Vagina (tissue), 2 donors: ENCODE measurements at regions not wholly inside any gene's neighbourhood (a gene's known extent, or its start where the extent isn't known, plus 50 kb on each side); places are given as distances from the start of the nearest gene placed in this dataset.

ENCODE experiments used
- POLR2A ChIP-seq, 2 donors: fragments of 450-650 bp; IDR thresholded peaks; one replicate each; pipeline ENCODE4 v1.6.1; 2017; ENCODE audit warnings: antibody characterized with exemption in 2 of 2, mild to moderate bottlenecking in 2 of 2, moderate library complexity in 2 of 2
- TF ChIP-seq, protein P1 (sequence below), 3 experiments: fragments of 450-650 bp in 2 of 3; fragments of 200-600 bp in 1 of 3; sonication (generic) in 1 of 3; IDR thresholded peaks; one replicate each; pipeline ENCODE4 v1.5.1; 2017 to 2019; ENCODE audit warnings: antibody characterized with exemption in 3 of 3, mild to moderate bottlenecking in 2 of 3, moderate library complexity in 2 of 3

DNA sequence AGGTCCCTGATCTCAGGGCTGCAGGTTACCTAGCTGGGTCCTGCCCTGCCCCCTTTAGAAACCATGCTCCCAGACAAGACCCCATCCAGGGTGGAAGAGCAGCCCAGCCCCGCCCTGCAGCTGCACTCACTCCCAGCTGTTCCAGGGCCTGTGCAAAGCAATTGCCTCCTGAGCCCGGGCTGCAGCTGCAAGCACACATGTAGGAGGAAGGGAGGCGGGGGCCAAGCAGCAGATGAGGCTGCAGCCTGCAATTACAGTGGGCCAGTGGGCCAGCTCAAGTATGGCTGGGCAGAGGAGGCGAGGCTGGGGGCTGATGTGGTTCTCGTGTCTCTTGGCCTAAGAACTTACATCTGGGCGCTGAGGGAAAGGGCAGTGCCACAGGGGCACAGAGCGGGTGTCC lies 65.4 kb upstream of the TUBA3E start:
- TF ChIP-seq POLR2A (IDR thresholded peaks at IDR 0.05) = no peak
- TF ChIP-seq, protein P1, sequence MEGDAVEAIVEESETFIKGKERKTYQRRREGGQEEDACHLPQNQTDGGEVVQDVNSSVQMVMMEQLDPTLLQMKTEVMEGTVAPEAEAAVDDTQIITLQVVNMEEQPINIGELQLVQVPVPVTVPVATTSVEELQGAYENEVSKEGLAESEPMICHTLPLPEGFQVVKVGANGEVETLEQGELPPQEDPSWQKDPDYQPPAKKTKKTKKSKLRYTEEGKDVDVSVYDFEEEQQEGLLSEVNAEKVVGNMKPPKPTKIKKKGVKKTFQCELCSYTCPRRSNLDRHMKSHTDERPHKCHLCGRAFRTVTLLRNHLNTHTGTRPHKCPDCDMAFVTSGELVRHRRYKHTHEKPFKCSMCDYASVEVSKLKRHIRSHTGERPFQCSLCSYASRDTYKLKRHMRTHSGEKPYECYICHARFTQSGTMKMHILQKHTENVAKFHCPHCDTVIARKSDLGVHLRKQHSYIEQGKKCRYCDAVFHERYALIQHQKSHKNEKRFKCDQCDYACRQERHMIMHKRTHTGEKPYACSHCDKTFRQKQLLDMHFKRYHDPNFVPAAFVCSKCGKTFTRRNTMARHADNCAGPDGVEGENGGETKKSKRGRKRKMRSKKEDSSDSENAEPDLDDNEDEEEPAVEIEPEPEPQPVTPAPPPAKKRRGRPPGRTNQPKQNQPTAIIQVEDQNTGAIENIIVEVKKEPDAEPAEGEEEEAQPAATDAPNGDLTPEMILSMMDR (IDR thresholded peaks at IDR 0.05) = no peak
